ENCODE measurements at regions not wholly inside any gene's neighbourhood (a gene's known extent, or its start where the extent isn't known, plus 50 kb on each side); places are given as distances from the start of the nearest gene placed in this dataset.
A peak's percentile ranks its signal among the peaks of the same experiment; 100 is the strongest.
"Not testable (repeated sequence)": the region's sequence is repeated elsewhere in the genome, so short reads cannot be mapped to it uniquely, and the experiment has no call there.

DNA sequence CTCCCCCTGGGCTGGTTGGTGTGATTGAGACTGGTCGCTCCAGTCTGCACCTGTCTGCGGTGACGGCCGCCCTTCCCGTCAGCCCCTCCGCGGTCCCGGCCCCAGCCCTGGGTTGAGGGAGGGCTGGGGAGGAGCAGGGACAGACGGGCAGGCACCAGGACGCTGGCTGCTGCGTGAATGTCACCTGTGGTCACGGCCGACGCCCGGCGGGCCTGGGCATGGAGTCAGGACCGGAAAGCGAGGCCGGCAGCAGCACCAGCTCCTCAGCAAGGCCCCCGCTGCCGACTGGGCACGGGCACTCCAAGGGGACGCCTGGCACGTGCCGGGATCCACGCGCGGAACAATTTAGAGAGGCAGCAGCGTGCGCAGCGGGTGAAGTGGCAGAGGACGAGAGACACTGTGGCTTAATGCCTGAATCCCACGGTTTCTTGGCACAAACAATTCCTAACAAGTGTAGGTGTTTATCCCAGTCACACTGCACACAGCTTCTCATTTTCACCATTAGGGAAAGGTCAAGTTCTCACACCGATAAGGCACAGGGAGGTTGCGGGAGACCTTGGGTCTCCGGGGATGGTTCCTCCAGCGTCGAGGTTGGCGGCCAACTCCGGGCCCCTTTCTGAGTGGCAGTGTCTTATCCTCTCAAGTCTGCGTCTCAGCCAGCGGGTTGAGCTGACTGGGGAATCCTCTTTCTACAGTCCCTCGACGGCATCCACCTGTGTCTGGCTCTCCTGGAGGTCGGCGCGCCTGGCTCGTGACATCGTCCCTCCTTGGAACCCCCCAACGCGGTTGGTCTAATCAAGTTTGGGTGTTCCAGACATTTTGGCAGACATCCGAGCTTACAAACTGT lies 66.4 kb upstream of the ADGRA1 start:
- no peak for DNase-seq (ENCODE audit: low read depth)

DNA sequence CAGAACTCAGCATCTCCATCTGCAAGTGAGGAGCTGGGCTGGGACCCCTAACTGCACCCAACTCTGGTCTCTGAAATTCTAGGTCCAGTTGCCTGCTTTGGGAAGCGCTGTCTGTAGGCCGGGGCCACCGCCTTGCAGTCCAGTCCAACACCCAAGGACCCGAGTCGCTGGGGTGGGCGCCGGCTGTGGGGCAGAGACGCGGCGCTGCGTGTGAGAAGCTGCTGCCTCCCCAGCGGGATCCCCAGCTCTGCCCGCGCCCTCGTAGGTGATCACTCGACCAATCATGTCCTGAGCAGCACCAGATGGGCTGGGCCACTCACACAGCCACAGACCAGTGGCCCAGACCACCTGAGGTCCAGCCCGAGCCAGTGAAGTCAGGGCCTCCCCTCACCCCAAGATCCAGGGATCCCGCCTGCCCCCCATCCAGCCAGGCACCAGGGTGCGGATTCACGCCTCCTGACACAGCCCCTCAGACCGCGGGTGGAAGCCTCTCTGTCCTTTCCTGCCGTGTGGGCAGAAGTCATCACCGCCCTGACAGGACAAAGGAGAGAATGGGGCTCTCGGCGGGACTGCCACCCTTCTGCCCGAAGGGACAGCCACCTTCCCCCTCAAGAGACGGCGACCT lies 67.4 kb upstream of the ADGRA1 start:
- no peak for DNase-seq (ENCODE audit: low read depth)

DNA sequence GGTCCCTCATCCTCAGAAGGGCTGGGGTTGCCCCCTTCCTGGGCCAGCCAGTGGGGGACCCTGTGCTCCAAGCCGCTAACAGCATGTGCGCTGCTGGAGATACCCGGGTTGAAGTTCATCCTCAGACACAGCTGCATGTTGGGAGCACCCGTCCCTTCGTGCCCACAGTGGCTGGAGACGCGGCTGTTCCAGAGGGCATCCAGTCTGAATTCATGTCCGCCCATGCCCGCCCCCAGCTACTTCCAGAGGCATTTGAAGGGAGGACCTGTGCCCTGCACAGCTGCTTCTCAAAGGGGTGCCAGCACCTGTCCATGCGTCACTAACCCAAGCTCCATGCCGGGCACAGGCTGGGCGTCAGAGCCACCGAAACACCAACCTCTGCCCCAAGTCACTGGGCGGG lies 68.1 kb upstream of the ADGRA1 start:
- no peak for DNase-seq (ENCODE audit: low read depth)

DNA sequence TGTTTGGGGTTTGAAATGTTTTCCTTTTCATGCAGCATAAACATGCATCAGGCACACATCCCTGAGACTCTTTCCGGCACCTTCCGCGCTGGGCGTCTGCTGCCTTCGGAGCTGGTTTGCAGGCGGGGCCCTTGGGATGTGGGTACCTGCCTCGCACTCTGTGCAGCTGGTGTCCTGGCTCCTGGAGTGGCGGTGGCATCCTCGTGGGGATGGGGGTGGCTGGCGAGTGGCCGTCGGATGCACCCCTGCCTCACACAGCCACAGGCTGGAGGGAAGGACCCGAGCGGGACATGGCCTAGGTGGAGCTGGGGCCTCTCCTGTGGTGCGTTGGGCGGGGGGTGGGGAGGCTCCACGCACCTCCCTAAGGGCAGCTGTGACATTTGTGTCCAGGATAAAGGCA lies 68.5 kb upstream of the ADGRA1 start:
- no peak for DNase-seq (ENCODE audit: low read depth)

DNA sequence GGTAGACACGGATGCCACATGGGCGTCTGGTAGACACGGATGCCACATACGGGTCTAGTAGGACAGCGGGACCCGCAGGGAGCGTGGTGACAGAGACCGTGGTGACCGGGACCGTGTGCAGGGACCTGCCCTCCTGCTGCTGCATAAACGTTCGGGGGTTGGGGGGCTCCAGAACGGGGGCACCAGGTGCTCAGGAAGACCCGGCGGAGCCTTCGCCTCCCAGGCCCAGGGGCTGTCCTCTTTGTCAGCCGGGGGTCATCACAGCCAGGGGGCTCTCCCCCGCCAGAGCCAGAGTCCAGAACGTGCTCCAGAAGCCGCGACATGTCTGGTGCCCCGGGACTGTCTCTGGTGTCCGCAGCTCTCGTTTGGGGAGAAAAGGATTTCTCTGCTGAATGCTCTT lies 69.2 kb upstream of the ADGRA1 start:
- DNase-seq (ENCODE audit: low read depth): no peak

DNA sequence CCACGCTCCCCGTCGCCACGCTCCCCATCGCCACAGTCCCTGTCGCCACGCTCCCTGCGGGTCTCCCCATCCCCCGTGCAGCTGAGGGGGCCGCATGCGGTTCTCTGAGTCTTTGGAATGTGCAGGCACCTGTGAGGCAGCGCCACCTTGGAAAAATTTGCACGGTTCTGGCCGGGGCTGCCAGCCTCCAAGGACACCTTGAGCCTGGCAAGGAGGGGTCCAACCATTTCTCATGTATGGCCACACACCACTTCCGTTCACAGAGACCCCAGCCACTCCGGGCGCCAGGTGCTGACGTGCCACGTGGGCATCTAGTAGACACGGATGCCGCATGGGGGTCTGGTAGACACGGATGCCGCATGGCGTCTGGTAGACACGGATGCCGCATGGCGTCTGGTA lies 70.5 kb upstream of the ADGRA1 start:
- DNase-seq (ENCODE audit: low read depth): no peak

DNA sequence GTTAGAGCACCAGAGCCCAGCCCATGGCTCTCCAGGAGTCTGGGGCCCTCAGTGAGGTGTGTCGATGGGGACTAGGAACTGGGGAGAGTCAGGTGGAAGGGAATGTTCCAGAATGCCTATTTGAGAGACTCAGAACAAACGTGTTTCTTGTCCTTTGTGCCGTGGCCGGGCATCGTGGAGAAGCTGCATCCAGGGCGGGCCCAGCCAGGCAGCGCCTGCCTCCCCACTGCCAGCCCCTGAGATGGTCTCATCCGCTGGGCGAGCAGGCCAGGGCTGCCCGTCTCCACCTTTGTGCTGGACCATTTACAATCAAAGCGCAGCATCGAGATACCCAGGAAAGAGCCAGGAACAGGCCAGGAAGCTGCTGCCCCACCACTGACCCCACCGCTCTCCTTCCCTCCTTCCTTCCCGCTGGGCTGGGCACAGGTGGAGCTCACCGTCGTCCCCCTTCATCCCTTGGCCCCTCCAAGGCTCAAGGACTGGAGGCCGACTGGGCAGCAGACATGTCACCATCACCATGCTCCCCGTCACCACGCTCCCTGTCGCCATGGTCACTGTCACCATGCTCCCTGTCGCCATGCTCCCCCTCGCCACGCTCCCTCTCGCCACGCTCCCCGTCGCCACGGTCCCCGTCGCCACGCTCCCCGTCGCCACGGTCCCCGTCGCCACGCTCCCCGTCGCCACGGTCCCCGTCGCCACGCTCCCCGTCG lies 71.1 kb upstream of the ADGRA1 start:
- DNase-seq (ENCODE audit: low read depth): no peak

DNA sequence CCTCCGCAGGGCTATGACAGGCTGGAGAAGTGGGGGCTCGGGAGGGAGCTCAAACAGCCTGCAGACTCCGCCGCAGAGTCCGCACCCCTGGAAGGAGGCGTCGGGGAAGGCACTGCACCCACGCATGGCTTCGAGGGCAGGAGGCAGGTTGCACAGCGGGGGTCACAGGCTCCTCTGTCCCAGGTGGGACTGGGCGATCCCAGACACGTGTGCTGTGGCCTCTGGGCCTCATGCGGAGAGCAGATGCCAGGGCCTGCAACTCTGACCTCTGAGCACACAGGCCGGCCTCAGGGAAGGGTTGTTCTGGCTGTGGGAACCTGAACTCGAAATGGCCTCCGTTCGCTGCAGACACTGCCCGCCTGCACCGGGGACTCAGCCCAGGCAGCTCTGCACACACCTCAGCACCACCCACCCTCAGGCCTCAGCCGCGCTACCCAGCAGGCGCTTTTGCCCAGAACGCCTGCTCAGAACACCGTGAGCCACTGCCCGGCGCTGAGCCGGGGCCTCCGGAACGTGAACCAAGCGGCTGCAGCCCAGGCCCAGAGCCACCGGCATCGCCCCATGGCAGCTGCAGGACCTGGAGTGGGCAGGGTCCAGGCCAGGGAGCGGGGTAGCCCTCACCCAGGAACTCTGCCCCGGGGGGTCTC lies 71.8 kb upstream of the ADGRA1 start:
- DNase-seq (ENCODE audit: low read depth): no peak

DNA sequence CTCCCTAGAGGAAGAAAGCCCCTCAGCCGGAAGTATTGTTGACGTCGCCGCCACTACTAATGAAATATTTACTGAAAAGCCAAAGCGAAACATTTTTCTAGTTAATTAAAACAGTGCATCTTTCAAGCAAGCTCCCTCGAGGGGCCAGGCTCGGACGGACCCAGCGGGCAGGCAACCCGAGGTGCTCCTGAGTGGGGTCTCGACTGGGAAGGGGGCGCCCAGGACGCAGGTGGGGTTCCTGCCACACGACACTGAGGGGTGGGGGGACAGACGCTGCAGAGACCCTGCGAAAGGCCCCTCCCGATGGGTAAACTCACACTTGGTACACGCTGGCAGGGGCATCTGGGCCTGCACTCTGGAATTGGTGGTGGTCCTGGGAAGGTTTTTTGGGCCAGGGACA lies 72.4 kb upstream of the ADGRA1 start:
- no peak for DNase-seq (ENCODE audit: low read depth)

DNA sequence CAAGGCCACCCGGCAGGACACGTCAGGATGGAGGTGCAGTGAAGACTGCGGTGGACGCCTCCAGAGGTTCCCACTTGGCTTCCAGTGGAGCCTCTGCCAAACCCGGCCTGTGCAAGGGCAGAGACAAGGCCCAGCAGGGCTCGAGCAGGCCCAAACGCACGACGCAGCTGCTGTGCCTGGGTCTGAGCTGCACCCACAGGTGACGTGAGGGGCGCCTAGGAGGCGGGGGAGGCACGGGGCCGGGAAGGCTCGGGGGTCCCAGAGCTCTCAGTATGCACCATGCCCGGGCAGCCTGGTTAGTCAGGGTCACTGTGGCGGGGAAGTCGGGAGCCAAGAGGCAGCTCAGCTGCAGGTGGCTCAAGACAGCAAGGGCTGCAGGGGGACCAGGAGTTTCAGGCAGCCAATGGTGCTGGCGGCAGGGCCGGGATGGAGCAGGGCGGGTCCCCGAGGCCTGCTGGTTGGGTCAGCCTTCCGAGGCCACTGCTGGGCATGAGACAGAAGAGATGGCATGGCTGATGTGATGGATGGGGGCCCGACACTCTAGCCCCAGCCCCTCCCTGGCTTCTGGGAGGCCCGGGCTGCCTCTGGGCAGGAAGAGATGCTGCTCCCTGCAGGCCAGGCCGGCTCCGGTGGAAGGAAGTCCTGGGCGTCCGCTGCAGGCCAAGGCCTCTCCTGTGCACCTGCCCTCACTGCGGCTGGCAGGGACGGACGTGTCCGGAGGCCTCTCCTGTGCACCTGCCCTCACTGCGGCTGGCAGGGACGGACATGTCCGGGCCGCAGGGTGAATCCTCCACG lies 72.2 kb upstream of the CFAP46 start:
- no peak for DNase-seq (ENCODE audit: low read depth)

DNA sequence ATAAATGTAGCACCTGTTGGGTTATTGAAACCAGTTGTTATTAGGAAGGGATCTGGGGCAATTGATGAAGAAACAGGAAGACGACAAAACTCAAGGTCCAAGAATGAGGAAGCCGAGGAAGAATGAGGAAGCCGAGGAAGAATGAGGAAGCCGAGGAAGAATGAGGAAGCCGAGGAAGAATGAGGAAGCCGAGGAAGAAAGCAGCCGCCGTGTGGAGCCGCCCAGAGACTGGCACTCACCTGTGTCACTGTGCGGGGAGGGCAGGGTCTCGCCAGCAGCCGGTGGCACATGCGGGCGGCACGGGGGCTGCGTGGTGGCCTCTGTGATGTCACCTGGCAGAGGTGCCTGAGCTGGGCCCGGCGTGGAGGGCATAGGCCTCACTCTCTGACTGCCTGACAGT lies 71.1 kb upstream of the CFAP46 start:
- DNase-seq (ENCODE audit: low read depth): no peak

DNA sequence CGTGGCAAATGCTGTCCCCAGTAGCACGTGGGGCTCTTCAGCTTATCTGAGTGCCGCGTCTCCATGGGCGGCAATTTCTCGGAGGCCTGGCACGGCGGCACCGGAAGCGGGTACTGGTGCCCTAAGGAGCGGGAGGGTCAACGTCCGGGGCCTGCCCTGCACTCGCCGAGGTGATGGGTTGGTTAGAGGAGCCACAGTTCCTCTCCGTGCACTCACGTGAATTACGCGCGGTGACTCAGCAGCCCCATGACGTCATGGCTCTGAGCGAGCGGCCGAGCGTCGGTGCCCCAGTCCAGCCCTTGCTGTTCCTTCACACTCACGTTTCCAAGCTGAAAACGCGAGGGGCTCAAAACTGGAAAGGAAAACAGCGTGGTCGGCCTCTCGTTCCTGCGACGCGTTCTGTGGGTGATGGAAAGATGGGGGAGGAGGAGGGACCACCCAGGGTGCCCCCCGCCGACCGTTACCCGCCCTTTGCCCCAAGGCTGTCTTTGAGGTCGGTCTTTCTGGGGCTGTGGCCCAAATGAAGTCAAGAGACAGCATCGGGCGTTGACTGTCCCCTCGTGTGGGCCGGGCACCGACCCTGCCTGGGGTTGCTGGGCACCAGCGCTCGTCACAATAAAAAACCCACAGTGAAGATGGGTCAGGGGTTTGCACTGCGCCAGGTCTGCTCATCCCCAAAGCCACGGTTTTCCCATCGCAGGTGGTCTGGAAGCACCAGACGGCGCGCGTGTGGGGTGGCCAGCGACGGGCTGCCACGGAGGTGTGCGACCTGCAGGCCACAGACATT lies 70.4 kb upstream of the CFAP46 start:
- DNase-seq (ENCODE audit: low read depth): peak; percentile 33

DNA sequence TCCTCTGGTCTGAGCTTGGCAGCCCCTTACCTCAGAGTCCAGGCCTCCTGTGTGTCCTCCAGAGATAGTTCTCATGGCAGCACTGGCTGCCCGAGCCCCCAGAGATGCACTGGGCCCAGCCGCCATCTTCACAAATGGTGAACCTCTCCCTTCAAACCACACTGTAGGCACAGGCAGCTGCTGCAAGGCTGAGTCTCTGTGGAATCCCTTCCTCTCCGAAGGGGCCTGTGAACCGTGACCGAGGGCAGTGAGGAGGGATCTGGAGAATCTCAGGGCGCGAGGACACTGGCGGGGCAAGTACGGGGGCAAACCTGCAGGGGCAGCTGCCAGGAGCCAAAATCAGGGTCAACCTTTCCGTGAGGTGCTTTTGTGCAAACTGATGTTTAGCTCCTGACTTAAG lies 69.5 kb upstream of the CFAP46 start:
- no peak for DNase-seq (ENCODE audit: low read depth)

DNA sequence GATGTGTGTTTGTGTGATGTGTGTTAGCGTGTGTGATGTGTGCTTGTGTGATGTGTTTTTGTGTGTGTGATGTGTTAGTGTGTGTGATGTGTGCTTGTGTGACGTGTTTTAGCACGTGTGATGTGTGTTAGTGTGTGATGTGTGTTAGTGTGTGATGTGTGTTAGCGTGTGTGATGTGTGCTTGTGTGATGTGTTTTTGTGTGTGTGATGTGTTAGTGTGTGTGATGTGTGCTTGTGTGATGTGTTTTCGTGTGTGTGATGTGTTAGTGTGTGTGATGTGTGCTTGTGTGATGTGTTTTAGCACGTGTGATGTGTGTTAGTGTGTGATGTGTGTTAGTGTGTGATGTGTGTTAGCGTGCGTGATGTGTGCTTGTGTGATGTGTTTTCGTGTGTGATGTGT lies 69.0 kb upstream of the CFAP46 start:
- DNase-seq (ENCODE audit: low read depth): not testable (repeated sequence)

DNA sequence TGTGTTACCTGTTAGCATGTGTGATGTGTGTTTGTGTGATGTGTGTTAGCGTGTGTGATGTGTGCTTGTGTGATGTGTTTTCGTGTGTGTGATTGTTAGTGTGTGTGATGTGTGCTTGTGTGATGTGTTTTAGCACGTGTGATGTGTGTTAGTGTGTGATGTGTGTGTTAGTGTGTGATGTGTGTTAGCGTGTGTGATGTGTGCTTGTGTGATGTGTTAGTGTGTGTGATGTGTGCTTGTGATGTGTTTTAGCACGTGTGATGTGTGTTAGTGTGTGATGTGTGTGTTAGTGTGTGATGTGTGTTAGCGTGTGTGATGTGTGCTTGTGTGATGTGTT lies 68.4 kb upstream of the CFAP46 start:
- DNase-seq (ENCODE audit: low read depth): not testable (repeated sequence)

DNA sequence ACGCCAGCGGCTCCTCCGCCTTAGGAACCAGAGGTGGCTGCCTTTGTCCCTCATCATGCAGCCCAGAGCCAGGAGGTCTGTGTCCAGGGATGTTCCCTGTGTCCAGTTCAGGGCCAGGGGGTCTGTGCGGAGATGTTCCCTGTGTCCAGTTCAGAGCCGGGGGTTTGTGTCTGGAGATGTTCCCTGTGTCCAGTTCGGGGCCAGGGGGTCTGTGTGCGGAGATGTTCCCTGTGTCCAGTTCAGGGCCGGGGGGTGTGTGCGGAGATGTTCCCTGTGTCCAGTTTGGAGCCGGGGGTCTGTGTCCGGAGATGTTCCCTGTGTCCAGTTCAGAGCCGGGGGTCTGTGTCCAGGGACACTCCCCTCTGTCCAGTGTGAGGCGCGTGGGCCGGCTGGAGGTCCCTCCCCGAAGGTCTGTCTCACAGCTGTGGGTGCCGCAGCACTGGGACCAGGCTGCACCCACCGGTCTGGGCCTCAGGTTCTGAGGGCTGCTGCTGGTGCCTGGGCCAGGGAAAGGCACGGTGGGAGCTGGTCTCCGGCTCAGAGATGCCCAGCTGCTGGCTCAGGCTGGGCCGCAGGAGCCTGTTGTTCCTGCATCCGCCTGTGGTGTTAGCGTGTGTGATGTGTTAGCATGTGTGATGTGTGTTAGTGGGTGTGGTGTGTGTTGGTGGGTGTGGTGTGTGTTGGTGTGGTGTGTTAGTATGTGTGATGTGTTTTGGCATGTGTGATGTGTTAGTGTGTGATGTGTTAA lies 67.9 kb upstream of the CFAP46 start:
- no peak for DNase-seq (ENCODE audit: low read depth)

DNA sequence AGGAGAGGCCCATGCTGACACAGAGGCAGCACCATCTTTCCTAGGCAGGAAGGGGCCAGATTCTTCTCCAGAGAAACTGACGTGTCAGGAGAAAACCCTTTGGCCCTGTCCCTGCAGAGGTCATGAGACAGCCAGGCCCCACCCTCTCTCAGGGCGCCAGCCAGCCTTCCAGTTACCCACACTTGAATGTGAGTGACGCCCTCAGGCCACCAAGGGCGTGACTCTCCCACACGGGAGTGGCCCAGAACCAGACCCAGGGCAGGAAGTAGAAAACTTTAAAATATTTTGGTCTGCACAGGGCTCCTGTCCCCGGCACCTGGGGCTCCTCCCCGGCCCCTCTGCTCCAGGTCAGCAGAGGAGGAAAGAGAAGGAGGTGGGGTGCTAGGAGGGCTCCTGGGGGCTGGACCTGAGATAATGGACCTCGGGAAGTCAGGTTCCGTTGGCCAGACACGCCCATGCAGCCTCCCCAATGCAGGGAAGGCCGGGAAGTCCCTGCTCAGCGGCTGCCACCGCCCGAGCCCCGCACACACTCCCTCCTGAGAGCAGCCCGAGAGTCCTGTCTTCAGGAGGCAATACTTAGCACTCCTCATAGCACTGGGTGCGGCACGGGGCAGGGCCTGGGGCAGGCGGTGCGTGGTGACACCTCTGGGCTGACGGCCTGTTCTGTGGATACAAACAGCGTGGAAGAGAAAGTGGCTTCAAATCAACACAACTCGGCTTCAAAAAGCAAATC lies 67.0 kb upstream of the CFAP46 start:
- DNase-seq (ENCODE audit: low read depth): no peak

DNA sequence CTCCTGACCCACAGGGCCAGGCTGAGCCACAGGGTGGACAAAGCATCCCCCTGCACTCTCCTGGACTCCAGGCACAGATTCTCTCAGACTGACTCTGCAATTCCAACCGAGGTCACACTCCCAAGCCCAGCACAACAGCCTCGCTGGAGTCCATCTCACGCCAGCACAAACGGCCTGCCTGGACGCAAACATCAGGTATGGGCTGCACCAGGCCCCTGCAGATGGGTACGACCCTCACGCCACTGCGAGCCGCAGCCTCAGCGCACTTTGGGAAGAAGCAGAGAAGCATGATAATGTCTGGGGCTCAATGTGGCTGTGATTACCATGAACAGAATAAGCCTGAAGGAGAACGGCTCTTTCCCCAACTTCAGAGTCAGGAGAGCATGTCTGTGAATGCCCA lies 66.4 kb upstream of the CFAP46 start:
- no peak for DNase-seq (ENCODE audit: low read depth)

DNA sequence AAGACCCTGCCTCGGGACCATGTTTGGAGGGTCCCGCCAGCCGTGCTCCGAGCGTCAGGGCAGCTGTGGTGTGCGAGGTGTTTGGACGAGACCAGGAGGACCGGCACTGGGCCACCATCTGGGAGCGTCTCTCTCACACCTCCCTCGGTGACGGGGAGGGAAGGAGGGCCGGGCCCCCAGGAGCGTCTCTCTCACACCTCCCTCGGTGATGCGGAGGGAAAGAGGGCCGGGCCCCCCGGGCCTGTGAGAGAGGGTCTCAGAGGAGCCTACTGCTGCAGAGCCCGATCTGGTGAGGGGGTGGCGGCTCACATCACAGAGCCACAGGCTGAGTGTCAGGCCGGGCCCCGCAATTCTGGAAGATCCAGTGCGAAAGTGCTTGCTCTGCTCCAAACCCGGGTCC lies 65.8 kb upstream of the CFAP46 start:
- no peak for DNase-seq (ENCODE audit: low read depth)

Data from HT1080 (cell line).